Mesendoderm (in vitro differentiated cells): ENCODE measurements at regions not wholly inside any gene's neighbourhood (a gene's known extent, or its start where the extent isn't known, plus 50 kb on each side); places are given as distances from the start of the nearest gene placed in this dataset.

Experiments used
- DNase-seq: peaks from one replicate; pipeline ENCODE4 v3.0.0; 2013
- H2AK5ac ChIP-seq: 2 replicates; pipeline ENCODE4 v1.6.1; 2013; ENCODE audit warnings: low read length, inconsistent platforms
- H2BK120ac ChIP-seq: 2 replicates; pipeline ENCODE4 v1.6.1; 2013; ENCODE audit warnings: low read depth, mild to moderate bottlenecking, low read length, moderate library complexity, mixed read lengths
- H2BK15ac ChIP-seq: replicated peaks from 2 replicates; pipeline ENCODE4 v1.6.1; 2013; ENCODE audit warnings: low read depth, mild to moderate bottlenecking, moderate library complexity
- H2BK5ac ChIP-seq: 2 replicates; pipeline ENCODE4 v1.6.1; 2013; ENCODE audit warnings: low read length, inconsistent platforms
- H3K18ac ChIP-seq: 2 replicates; pipeline ENCODE4 v1.6.1; 2013; ENCODE audit warnings: mild to moderate bottlenecking, low read length, mixed read lengths
- H3K23ac ChIP-seq: one replicate; pipeline ENCODE4 v1.6.1; 2013; ENCODE audit warnings: low read length
- H3K27ac ChIP-seq: 2 replicates; pipeline ENCODE4 v1.5.1; 2013; ENCODE audit warnings: low read depth, mild to moderate bottlenecking, inconsistent platforms, low read length, moderate library complexity
- H3K27me3 ChIP-seq: 2 replicates; pipeline ENCODE4 v1.6.1; 2013; ENCODE audit warnings: low read length, control low read depth, mild to moderate bottlenecking, inconsistent platforms; ENCODE audit not compliant: insufficient read depth, poor library complexity
- H3K36me3 ChIP-seq: 2 replicates; pipeline ENCODE4 v1.6.1; 2013; ENCODE audit warnings: low read length, inconsistent platforms; ENCODE audit not compliant: control insufficient read depth, insufficient read depth
- H3K4ac ChIP-seq: one replicate; pipeline ENCODE4 v1.6.1; 2013; ENCODE audit warnings: low read depth, mild to moderate bottlenecking, low read length, moderate library complexity
- H3K4me1 ChIP-seq: 2 replicates; pipeline ENCODE4 v1.6.1; 2013; ENCODE audit warnings: low read depth, low read length, inconsistent platforms; ENCODE audit not compliant: control insufficient read depth
- H3K4me2 ChIP-seq: 2 replicates; pipeline ENCODE4 v1.6.1; 2013; ENCODE audit warnings: low read length
- H3K4me3 ChIP-seq: 2 replicates; pipeline ENCODE4 v1.5.1; 2013; ENCODE audit warnings: mild to moderate bottlenecking, low read length
- H3K56ac ChIP-seq: one replicate; pipeline ENCODE4 v1.6.1; 2013; ENCODE audit warnings: low read length
- H3K79me1 ChIP-seq: 2 replicates; pipeline ENCODE4 v1.6.1; 2013; ENCODE audit warnings: low read length, inconsistent platforms
- H3K79me2 ChIP-seq: 2 replicates; pipeline ENCODE4 v1.6.1; 2013; ENCODE audit warnings: mild to moderate bottlenecking, low read length; ENCODE audit not compliant: control insufficient read depth, insufficient read depth
- H3K9ac ChIP-seq: 2 replicates; pipeline ENCODE4 v1.6.1; 2013; ENCODE audit warnings: low read length, inconsistent platforms
- H4K5ac ChIP-seq: one replicate; pipeline ENCODE4 v1.6.1; 2013; ENCODE audit warnings: low read length
- H4K8ac ChIP-seq: one replicate; pipeline ENCODE4 v1.6.1; 2013; ENCODE audit warnings: low read depth, mild to moderate bottlenecking, control low read depth, low read length, moderate library complexity
- WGBS: extraction: QIAGEN DNeasy Blood & Tissue Kit; methylation state at CpG from one replicate; pipeline ENCODE4 v1.1.7; 2013; ENCODE audit warnings: low lambda C conversion rate, missing lambda C conversion rate; ENCODE audit not compliant: insufficient coverage; ENCODE audit errors: extremely low coverage; 5-methylcytosine and 5-hydroxymethylcytosine counted together

GRCh38 chr6:156046841-156047449 lies 591.3 kb upstream of the NOX3 start:
- Histone ChIP-seq H3K4me3 (no peak overlapping the region), H2BK15ac (no peak overlapping the region), H2AK5ac (no peak overlapping the region), H3K36me3 (no peaks in the 10 kb centered on the region), H2BK5ac (no peak overlapping the region), H3K4me1 (no peaks in the 10 kb centered on the region), H3K56ac (no peak overlapping the region), H3K18ac (no peak overlapping the region), H3K9ac (no peak overlapping the region), H3K79me1 (no peaks in the 10 kb centered on the region), H3K27ac (no peak overlapping the region), H3K79me2 (no peaks in the 10 kb centered on the region), H3K4me2 (no peak overlapping the region), H4K5ac (no peak overlapping the region), H3K4ac (no peak overlapping the region), H2BK120ac (no peak overlapping the region), H3K27me3 (no peaks in the 10 kb centered on the region), H3K23ac (no peak overlapping the region), H4K8ac (no peak overlapping the region)
- no CpG with 5 or more reads among the region's 8 CpGs for WGBS
- no peak for DNase-seq

- no peak overlapping the region for H2BK15ac ChIP-seq
- H3K23ac ChIP-seq: no peak overlapping the region
- no peak overlapping the region for H3K27ac ChIP-seq
- no peak overlapping the region for H3K18ac ChIP-seq
- H2BK5ac ChIP-seq: no peak overlapping the region
- H2AK5ac ChIP-seq: no peak overlapping the region
- no peak for DNase-seq
- no peak overlapping the region for H4K8ac ChIP-seq
- H3K56ac ChIP-seq: no peak overlapping the region
- H3K4me3 ChIP-seq: no peak overlapping the region
- H2BK120ac ChIP-seq: no peak overlapping the region
- H3K4ac ChIP-seq: no peak overlapping the region
- H3K79me2 ChIP-seq: no peaks in the 10 kb centered on the region
- no CpG with 5 or more reads among the region's 2 CpGs for WGBS
- no peaks in the 10 kb centered on the region for H3K36me3 ChIP-seq
- H3K9ac ChIP-seq: no peak overlapping the region
- H3K4me1 ChIP-seq: no peaks in the 10 kb centered on the region
- no peak overlapping the region for H4K5ac ChIP-seq
- no peaks in the 10 kb centered on the region for H3K27me3 ChIP-seq
- no peaks in the 10 kb centered on the region for H3K79me1 ChIP-seq
- H3K4me2 ChIP-seq: no peak overlapping the region
These were observed 590.6 kb upstream of the NOX3 start for GRCh38 chr6:156046268-156046665.

DNA sequence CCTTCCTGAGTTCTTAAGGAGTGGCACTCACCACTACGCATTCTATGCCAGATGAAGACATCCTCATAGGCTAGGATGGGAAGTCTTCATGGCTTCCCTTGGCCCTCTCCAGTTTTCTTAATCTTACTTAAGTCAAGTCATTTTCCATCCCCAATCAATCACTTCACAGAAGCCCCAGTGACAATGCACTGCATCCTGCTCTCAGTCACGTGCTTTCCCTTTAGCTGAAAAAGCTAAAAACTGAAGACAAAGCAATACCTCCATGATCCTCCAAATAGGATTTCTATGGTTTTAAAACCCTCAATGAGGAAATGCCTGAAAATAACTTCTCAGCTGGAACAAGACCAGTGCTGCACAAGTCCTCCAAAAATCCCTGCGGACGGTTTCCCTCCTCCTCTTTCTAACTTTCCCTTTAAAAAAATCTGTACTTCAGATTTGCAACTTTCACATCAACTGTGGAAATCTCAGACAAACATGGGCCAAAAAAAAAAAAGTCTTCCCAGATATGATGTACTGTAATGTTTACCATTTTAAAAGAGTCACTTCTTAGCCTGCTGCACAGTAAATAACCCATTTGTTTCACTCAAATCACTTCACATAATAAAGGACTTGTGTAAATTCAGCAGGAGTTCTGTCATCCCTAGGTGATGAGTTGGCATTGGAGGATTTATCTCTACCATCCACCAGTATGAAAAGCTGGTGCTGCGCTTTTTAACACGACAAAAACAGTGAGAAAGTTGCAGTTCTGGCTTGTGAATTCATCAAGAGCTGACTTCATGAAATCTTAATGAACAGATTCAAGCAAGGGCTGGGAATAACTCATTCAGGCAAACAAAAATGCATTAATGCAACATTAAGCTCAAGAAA lies 590.0 kb upstream of the NOX3 start:
- DNase-seq: no peak

GRCh38 chr6:156033598-156033997 lies 578.0 kb upstream of the NOX3 start:
- no peak overlapping the region for H4K5ac ChIP-seq
- H3K36me3 ChIP-seq: no peaks in the 10 kb centered on the region
- no peak overlapping the region for H2BK5ac ChIP-seq
- H2AK5ac ChIP-seq: no peak overlapping the region
- no peak for DNase-seq
- H3K4me3 ChIP-seq: no peak overlapping the region
- H2BK120ac ChIP-seq: no peak overlapping the region
- no peak overlapping the region for H3K18ac ChIP-seq
- no peak overlapping the region for H3K23ac ChIP-seq
- no peak overlapping the region for H2BK15ac ChIP-seq
- no peak overlapping the region for H3K4ac ChIP-seq
- H3K79me1 ChIP-seq: no peaks in the 10 kb centered on the region
- H3K27ac ChIP-seq: no peak overlapping the region
- no peak overlapping the region for H3K9ac ChIP-seq
- H3K56ac ChIP-seq: no peak overlapping the region
- H3K4me1 ChIP-seq: no peaks in the 10 kb centered on the region
- no peaks in the 10 kb centered on the region for H3K27me3 ChIP-seq
- no peak overlapping the region for H3K4me2 ChIP-seq
- no peak overlapping the region for H4K8ac ChIP-seq
- no peaks in the 10 kb centered on the region for H3K79me2 ChIP-seq

More for the DNA sequence above, 590.0 kb upstream of the NOX3 start:
- H3K9ac ChIP-seq: no peak overlapping the region
- H3K4ac ChIP-seq: no peak overlapping the region
- no peak overlapping the region for H4K8ac ChIP-seq
- H3K4me1 ChIP-seq: no peaks in the 10 kb centered on the region
- no peak overlapping the region for H3K56ac ChIP-seq
- no peak overlapping the region for H3K4me3 ChIP-seq
- no peak overlapping the region for H2AK5ac ChIP-seq
- H3K27ac ChIP-seq: no peak overlapping the region
- no peak overlapping the region for H2BK15ac ChIP-seq
- H2BK120ac ChIP-seq: no peak overlapping the region
- no peaks in the 10 kb centered on the region for H3K79me1 ChIP-seq
- H3K18ac ChIP-seq: no peak overlapping the region
- no CpG with 5 or more reads among the region's 6 CpGs for WGBS
- H2BK5ac ChIP-seq: no peak overlapping the region
- no peaks in the 10 kb centered on the region for H3K36me3 ChIP-seq
- H4K5ac ChIP-seq: no peak overlapping the region
- no peaks in the 10 kb centered on the region for H3K79me2 ChIP-seq
- no peaks in the 10 kb centered on the region for H3K27me3 ChIP-seq
- no peak overlapping the region for H3K4me2 ChIP-seq
- H3K23ac ChIP-seq: no peak overlapping the region

- Histone ChIP-seq H2BK15ac (no peak overlapping the region), H3K79me1 (no peaks in the 10 kb centered on the region), H3K18ac (no peak overlapping the region), H3K27ac (no peak overlapping the region), H3K4me3 (no peak overlapping the region), H3K79me2 (no peaks in the 10 kb centered on the region), H3K36me3 (no peaks in the 10 kb centered on the region), H4K5ac (no peak overlapping the region), H3K4me1 (no peaks in the 10 kb centered on the region), H4K8ac (no peak overlapping the region), H2BK120ac (no peak overlapping the region), H3K9ac (no peak overlapping the region), H2AK5ac (no peak overlapping the region), H3K27me3 (no peaks in the 10 kb centered on the region), H3K56ac (no peak overlapping the region), H3K23ac (no peak overlapping the region), H2BK5ac (no peak overlapping the region), H3K4me2 (no peak overlapping the region), H3K4ac (no peak overlapping the region)
- no CpG with 5 or more reads among the region's 1 CpG for WGBS
- DNase-seq: no peak
These were observed 575.9 kb upstream of the NOX3 start for GRCh38 chr6:156031516-156031915.
